AG08396 (cell line): ENCODE measurements at regions not wholly inside any gene's neighbourhood (a gene's known extent, or its start where the extent isn't known, plus 50 kb on each side); places are given as distances from the start of the nearest gene placed in this dataset.

ENCODE experiments used
- DNase-seq: peaks from one replicate; pipeline ENCODE4 v3.0.0; 2012; ENCODE audit warnings: low spot score, mixed read lengths

GRCh38 chr11:115030166-115030565, 351.8 kb downstream of the NXPE2 start:
- no peak for DNase-seq

GRCh38 chr11:115036406-115037180, 358.3 kb downstream of the NXPE2 start:
- no peak for DNase-seq

- no peak for DNase-seq
Observed at GRCh38 chr11:115042002-115042401, 363.7 kb downstream of the NXPE2 start.

- DNase-seq: no peak
Observed at GRCh38 chr11:115047631-115048030, 369.3 kb downstream of the NXPE2 start.

GRCh38 chr11:115049796-115050195, 371.5 kb downstream of the NXPE2 start:
- DNase-seq: no peak

- DNase-seq: no peak
Observed at GRCh38 chr11:115050756-115051155, 372.4 kb downstream of the NXPE2 start.

- no peak for DNase-seq
Observed at GRCh38 chr11:115051938-115052590, 373.7 kb downstream of the NXPE2 start.

- DNase-seq: no peak
Observed at GRCh38 chr11:115052601-115053000, 374.3 kb downstream of the NXPE2 start.

- no peak for DNase-seq
Observed at GRCh38 chr11:115054570-115055538, 376.5 kb downstream of the NXPE2 start.

- no peak for DNase-seq
Observed at GRCh38 chr11:115056514-115056913, 378.2 kb downstream of the NXPE2 start.

GRCh38 chr11:115060840-115061239, 382.5 kb downstream of the NXPE2 start:
- no peak for DNase-seq

- no peak for DNase-seq
Observed at GRCh38 chr11:115065314-115065713, 387.0 kb downstream of the NXPE2 start.

- no peak for DNase-seq
Observed at GRCh38 chr11:115065830-115066664, 387.7 kb downstream of the NXPE2 start.

- no peak for DNase-seq
Observed at GRCh38 chr11:115067471-115067870, 389.1 kb downstream of the NXPE2 start.

- no peak for DNase-seq
Observed at GRCh38 chr11:115067900-115068530, 389.7 kb downstream of the NXPE2 start.

GRCh38 chr11:115069599-115069998, 391.3 kb downstream of the NXPE2 start:
- DNase-seq: no peak

- DNase-seq: no peak
Observed at GRCh38 chr11:115075356-115075755, 397.0 kb downstream of the NXPE2 start.

GRCh38 chr11:115077740-115078139, 399.4 kb downstream of the NXPE2 start:
- DNase-seq: no peak

- DNase-seq: no peak
Observed at GRCh38 chr11:115078461-115079438, 400.4 kb downstream of the NXPE2 start.
